ENCODE measurements at regions not wholly inside any gene's neighbourhood (a gene's known extent, or its start where the extent isn't known, plus 50 kb on each side); places are given as distances from the start of the nearest gene placed in this dataset.

DNA sequence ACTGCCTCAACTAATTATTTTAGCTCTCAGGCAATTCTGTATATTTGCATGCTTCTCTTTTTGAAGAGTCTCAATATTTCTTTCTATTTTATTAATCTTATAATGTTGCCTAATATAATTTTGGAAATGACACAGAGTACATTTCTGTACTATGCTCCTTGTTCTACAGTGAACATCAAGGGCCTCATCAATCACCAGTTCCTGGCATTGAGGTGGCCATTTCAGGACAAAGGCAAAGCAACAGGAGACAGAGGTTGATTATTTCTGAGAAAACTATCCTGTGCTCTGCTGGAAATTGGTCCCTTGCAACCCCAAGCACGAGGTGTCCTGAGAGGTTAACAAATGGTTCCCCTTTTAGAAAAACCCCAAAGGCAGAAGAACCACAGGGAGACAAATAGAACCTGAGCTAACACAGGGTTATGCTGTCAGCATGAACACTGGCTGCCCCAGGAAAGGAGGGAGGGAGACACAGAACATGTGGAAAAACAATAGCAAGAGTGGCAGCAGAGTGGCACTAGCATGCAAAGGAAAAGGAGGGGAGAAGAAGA is 63.9 kb upstream of the VAV3 start:
- no peaks in the 10 kb centered on the region for H3K9me3 ChIP-seq (ENCODE audit: control insufficient read depth, low read depth, low read length)
- dilution Hi-C loops (cut with MboI; ENCODE audit: extremely low pct_ligation_motif_present, low sequenced_read_pairs) = no loop called here
- H3K4me1 ChIP-seq (ENCODE audit: control insufficient read depth, extremely low read depth, insufficient read depth, low read length) = no peaks in the 10 kb centered on the region
- H3K79me2 ChIP-seq (ENCODE audit: control insufficient read depth, insufficient read depth, low read length) = no peaks in the 10 kb centered on the region
- H4K20me1 ChIP-seq (ENCODE audit: control insufficient read depth, extremely low read depth, insufficient read depth, low read length) = no peaks in the 10 kb centered on the region
- peaks cover 4% of the 10 kb centered on the region for H3K27me3 ChIP-seq (ENCODE audit: control insufficient read depth, extremely low read depth, insufficient read depth, low read length)
- DNase-seq (ENCODE audit: low read depth, low spot score) (no peak), FAIRE-seq (no peak)
- no peak overlapping the region for H3K4me3 ChIP-seq (ENCODE audit: control insufficient read depth in 2 of 3, extremely low read depth in 1 of 3, insufficient read depth in 2 of 3, low read depth in 1 of 3, low read length in 3 of 3)
- no peak for TF ChIP-seq EZH2 (IDR thresholded peaks at IDR 0.05; ENCODE audit: low read length)
- TF ChIP-seq, protein P1, sequence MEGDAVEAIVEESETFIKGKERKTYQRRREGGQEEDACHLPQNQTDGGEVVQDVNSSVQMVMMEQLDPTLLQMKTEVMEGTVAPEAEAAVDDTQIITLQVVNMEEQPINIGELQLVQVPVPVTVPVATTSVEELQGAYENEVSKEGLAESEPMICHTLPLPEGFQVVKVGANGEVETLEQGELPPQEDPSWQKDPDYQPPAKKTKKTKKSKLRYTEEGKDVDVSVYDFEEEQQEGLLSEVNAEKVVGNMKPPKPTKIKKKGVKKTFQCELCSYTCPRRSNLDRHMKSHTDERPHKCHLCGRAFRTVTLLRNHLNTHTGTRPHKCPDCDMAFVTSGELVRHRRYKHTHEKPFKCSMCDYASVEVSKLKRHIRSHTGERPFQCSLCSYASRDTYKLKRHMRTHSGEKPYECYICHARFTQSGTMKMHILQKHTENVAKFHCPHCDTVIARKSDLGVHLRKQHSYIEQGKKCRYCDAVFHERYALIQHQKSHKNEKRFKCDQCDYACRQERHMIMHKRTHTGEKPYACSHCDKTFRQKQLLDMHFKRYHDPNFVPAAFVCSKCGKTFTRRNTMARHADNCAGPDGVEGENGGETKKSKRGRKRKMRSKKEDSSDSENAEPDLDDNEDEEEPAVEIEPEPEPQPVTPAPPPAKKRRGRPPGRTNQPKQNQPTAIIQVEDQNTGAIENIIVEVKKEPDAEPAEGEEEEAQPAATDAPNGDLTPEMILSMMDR (optimal IDR thresholded peaks at IDR 0.05 in 1 of 3, IDR thresholded peaks at IDR 0.05 in 1 of 3, conservative IDR thresholded peaks at IDR 0.05 in 1 of 3; ENCODE audit: extremely low read depth in 1 of 3, insufficient read depth in 2 of 3, low read length in 3 of 3) = no peak
- H2AFZ ChIP-seq (ENCODE audit: control insufficient read depth, low read length) = no peak overlapping the region
- no peak overlapping the region for H3K4me2 ChIP-seq (ENCODE audit: control insufficient read depth, extremely low read depth, insufficient read depth, low read depth, low read length)
- H3K9me1 ChIP-seq (ENCODE audit: control insufficient read depth, extremely low read depth, insufficient read depth, low read length) = no peaks in the 10 kb centered on the region
- H3K9ac ChIP-seq (ENCODE audit: control insufficient read depth, extremely low read depth, insufficient read depth, low read length) = no peak overlapping the region
- no peak overlapping the region for H3K27ac ChIP-seq (ENCODE audit: control insufficient read depth, insufficient read depth, low read length)
- no peaks in the 10 kb centered on the region for H3K36me3 ChIP-seq (ENCODE audit: control insufficient read depth in 2 of 2, extremely low read depth in 1 of 2, insufficient read depth in 2 of 2, low read length in 2 of 2)

DNA sequence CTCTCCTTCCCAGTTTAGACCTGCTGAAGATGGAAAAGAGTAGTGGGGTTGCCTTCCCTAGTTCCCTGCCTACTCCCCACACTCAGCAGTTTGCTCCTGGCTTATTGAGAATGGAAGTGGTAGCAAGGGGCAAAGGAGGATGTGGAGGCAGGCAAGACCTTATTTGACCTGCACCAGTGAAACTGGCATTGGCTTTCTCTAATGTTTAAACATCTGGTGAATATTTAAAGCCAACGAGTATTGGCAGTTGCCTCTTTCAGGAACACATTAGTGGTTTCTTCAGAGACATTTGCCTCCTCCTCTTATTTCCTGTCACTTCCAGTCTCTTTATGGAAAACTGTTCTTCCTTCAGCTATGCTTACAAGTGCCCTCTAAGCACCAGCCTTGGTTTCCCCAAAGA is 62.4 kb upstream of the VAV3 start:
- no peak overlapping the region for H3K4me3 ChIP-seq (ENCODE audit: control insufficient read depth in 2 of 3, extremely low read depth in 1 of 3, insufficient read depth in 2 of 3, low read depth in 1 of 3, low read length in 3 of 3)
- no peaks in the 10 kb centered on the region for H3K79me2 ChIP-seq (ENCODE audit: control insufficient read depth, insufficient read depth, low read length)
- H3K9me3 ChIP-seq (ENCODE audit: control insufficient read depth, low read depth, low read length) = no peaks in the 10 kb centered on the region
- FAIRE-seq (no peak), DNase-seq (ENCODE audit: low read depth, low spot score) (no peak)
- no peak for TF ChIP-seq EZH2 (IDR thresholded peaks at IDR 0.05; ENCODE audit: low read length)
- TF ChIP-seq, protein P1 (optimal IDR thresholded peaks at IDR 0.05 in 1 of 3, IDR thresholded peaks at IDR 0.05 in 1 of 3, conservative IDR thresholded peaks at IDR 0.05 in 1 of 3; ENCODE audit: extremely low read depth in 1 of 3, insufficient read depth in 2 of 3, low read length in 3 of 3) = no peak
- dilution Hi-C loops (cut with MboI; ENCODE audit: extremely low pct_ligation_motif_present, low sequenced_read_pairs) = no loop called here
- peaks cover 4% of the 10 kb centered on the region for H3K27me3 ChIP-seq (ENCODE audit: control insufficient read depth, extremely low read depth, insufficient read depth, low read length)
- H3K36me3 ChIP-seq (ENCODE audit: control insufficient read depth in 2 of 2, extremely low read depth in 1 of 2, insufficient read depth in 2 of 2, low read length in 2 of 2) = no peaks in the 10 kb centered on the region
- H3K9ac ChIP-seq (ENCODE audit: control insufficient read depth, extremely low read depth, insufficient read depth, low read length) = no peak overlapping the region
- no peak overlapping the region for H3K27ac ChIP-seq (ENCODE audit: control insufficient read depth, insufficient read depth, low read length)
- no peak overlapping the region for H3K4me2 ChIP-seq (ENCODE audit: control insufficient read depth, extremely low read depth, insufficient read depth, low read depth, low read length)
- H3K9me1 ChIP-seq (ENCODE audit: control insufficient read depth, extremely low read depth, insufficient read depth, low read length) = no peaks in the 10 kb centered on the region
- H2AFZ ChIP-seq (ENCODE audit: control insufficient read depth, low read length) = no peak overlapping the region
- no peaks in the 10 kb centered on the region for H3K4me1 ChIP-seq (ENCODE audit: control insufficient read depth, extremely low read depth, insufficient read depth, low read length)
- H4K20me1 ChIP-seq (ENCODE audit: control insufficient read depth, extremely low read depth, insufficient read depth, low read length) = no peaks in the 10 kb centered on the region

Measured in keratinocyte (primary cell).